Glutamatergic neuron (in vitro differentiated cells): ENCODE measurements at regions not wholly inside any gene's neighbourhood (a gene's known extent, or its start where the extent isn't known, plus 50 kb on each side); places are given as distances from the start of the nearest gene placed in this dataset.

Experiments
- DNase-seq: peaks from one replicate; pipeline ENCODE4 v3.0.0; 2022
- H3K27ac Mint-ChIP-seq: one replicate; pipeline ENCODE4 v1.8.0; 2020; ENCODE audit warnings: mild to moderate bottlenecking, mixed read lengths, inconsistent platforms; ENCODE audit not compliant: unreplicated experiment
- H3K27me3 Mint-ChIP-seq: one replicate; pipeline ENCODE4 v1.8.0; 2020; ENCODE audit warnings: mild to moderate bottlenecking, moderate library complexity, mixed read lengths, inconsistent platforms; ENCODE audit not compliant: unreplicated experiment
- H3K36me3 Mint-ChIP-seq: one replicate; pipeline ENCODE4 v1.8.0; 2020; ENCODE audit warnings: mild to moderate bottlenecking, mixed read lengths, inconsistent platforms; ENCODE audit not compliant: unreplicated experiment
- H3K4me1 Mint-ChIP-seq: one replicate; pipeline ENCODE4 v1.8.0; 2020; ENCODE audit warnings: mild to moderate bottlenecking, low read depth, mixed read lengths, inconsistent platforms; ENCODE audit not compliant: unreplicated experiment
- H3K4me3 Mint-ChIP-seq: one replicate; pipeline ENCODE4 v1.8.0; 2020; ENCODE audit warnings: mild to moderate bottlenecking, mixed read lengths, inconsistent platforms; ENCODE audit not compliant: unreplicated experiment
- H3K9me3 Mint-ChIP-seq: one replicate; pipeline ENCODE4 v1.8.0; 2020; ENCODE audit warnings: mild to moderate bottlenecking, moderate library complexity, mixed read lengths, inconsistent platforms; ENCODE audit not compliant: unreplicated experiment
- CTCF ChIP-seq: fragments of 200-600 bp; sonication (generic); IDR thresholded peaks from one replicate; pipeline ENCODE4 v1.5.0; 2021; ENCODE audit not compliant: partially characterized antibody, unreplicated experiment

- H3K4me1 Mint-ChIP-seq = no peaks in the 10 kb centered on the region
- no peak for TF ChIP-seq CTCF
- peaks cover 7% of the 10 kb centered on the region for H3K27me3 Mint-ChIP-seq
- peaks cover 2% of the 10 kb centered on the region for H3K9me3 Mint-ChIP-seq
- no peak for DNase-seq
- H3K36me3 Mint-ChIP-seq = no peaks in the 10 kb centered on the region
- H3K4me3 Mint-ChIP-seq = no peak overlapping the region
- no peak overlapping the region for H3K27ac Mint-ChIP-seq
These were observed 75.5 kb upstream of the CLMN start for GRCh38 chr14:95395098-95395737.

GRCh38 chr14:95394297-95395097, 74.8 kb upstream of the CLMN start:
- H3K27ac Mint-ChIP-seq = no peak overlapping the region
- H3K36me3 Mint-ChIP-seq = no peaks in the 10 kb centered on the region
- TF ChIP-seq CTCF = no peak
- H3K4me1 Mint-ChIP-seq = no peaks in the 10 kb centered on the region
- peaks cover 2% of the 10 kb centered on the region for H3K9me3 Mint-ChIP-seq
- DNase-seq = no peak
- H3K27me3 Mint-ChIP-seq = peaks cover 7% of the 10 kb centered on the region
- no peak overlapping the region for H3K4me3 Mint-ChIP-seq

GRCh38 chr14:95392841-95393240, 73.1 kb upstream of the CLMN start:
- Mint-ChIP-seq H3K9me3 (peaks cover 2% of the 10 kb centered on the region), H3K4me1 (no peaks in the 10 kb centered on the region), H3K27me3 (peaks cover 10% of the 10 kb centered on the region), H3K27ac (no peak overlapping the region), H3K4me3 (no peak overlapping the region), H3K36me3 (peaks cover 5% of the 10 kb centered on the region)
- no peak for DNase-seq
- no peak for TF ChIP-seq CTCF

DNA sequence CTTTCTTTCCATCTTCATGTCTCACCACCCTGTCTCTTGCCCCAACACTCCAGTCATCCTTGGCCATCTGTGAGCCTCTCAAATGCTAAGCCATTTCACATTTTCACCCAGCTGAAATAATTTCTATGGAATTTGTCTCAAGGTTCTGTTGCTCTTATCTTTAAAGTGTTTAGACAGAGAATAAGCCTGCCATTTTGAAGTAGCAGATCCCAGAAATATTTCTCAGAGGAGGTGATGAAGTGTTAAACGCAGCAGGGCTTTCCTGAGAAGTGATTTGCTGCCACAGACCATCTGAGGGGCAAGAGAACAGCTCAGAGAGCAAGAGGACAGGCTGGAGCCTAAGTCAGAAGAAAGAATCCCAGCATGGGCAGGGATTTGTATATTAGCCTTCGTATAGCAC, 71.6 kb upstream of the CLMN start:
- no peak for DNase-seq
- no peak overlapping the region for H3K4me3 Mint-ChIP-seq
- peaks cover 5% of the 10 kb centered on the region for H3K36me3 Mint-ChIP-seq
- H3K9me3 Mint-ChIP-seq = peaks cover 3% of the 10 kb centered on the region
- H3K4me1 Mint-ChIP-seq = no peaks in the 10 kb centered on the region
- H3K27me3 Mint-ChIP-seq = peaks cover 10% of the 10 kb centered on the region
- no peak for TF ChIP-seq CTCF
- no peak overlapping the region for H3K27ac Mint-ChIP-seq

GRCh38 chr14:95389471-95390011, 69.8 kb upstream of the CLMN start:
- no peak for TF ChIP-seq CTCF
- Mint-ChIP-seq H3K27me3 (peaks cover 12% of the 10 kb centered on the region), H3K27ac (no peak overlapping the region)

More at GRCh38 chr14:95389471-95390011, 69.8 kb upstream of the CLMN start:
- no peak for DNase-seq
- Mint-ChIP-seq H3K9me3 (peaks cover 2% of the 10 kb centered on the region), H3K4me3 (no peak overlapping the region), H3K4me1 (no peaks in the 10 kb centered on the region), H3K36me3 (peaks cover 5% of the 10 kb centered on the region)
